IMR-90 (cell line): ENCODE measurements at regions not wholly inside any gene's neighbourhood (a gene's known extent, or its start where the extent isn't known, plus 50 kb on each side); places are given as distances from the start of the nearest gene placed in this dataset.

Experiments used
- ATAC-seq: fragments of 200-7000 bp; cut with Tn5 transposase; 2 replicates; pipeline ENCODE4 v1.9.1; 2020; ENCODE audit warnings: low read depth, mild to moderate bottlenecking, moderate library complexity
- BruUV-seq: library from RNA; stranded (reverse); fragments of 400-500 nt; replicated peaks from 2 replicates; lab custom pipeline; 2021; lab: Mats Ljungman, UMichigan
- CTCF ChIA-PET: fragments of 300-600 bp; formaldehyde crosslinking; extraction: SDS; loops from one replicate; lab custom pipeline; 2021; ENCODE audit warnings: antibody characterized with exemption; lab: Yijun Ruan, JAX
- POLR2A ChIA-PET: fragments of 300-600 bp; sonication (Branson Sonifier 250); formaldehyde crosslinking; loops from one replicate; lab custom pipeline; 2022; ENCODE audit warnings: antibody characterized with exemption; ENCODE audit not compliant: unreplicated experiment; lab: Charles Lee
- DNase-seq: peaks from one replicate; pipeline ENCODE4 v3.0.0; 2013
- H2AFZ ChIP-seq: replicated peaks from 2 replicates; pipeline ENCODE3; 2013; ENCODE audit warnings: low read length, mild to moderate bottlenecking; ENCODE audit not compliant: poor library complexity
- H2AK5ac ChIP-seq: 2 replicates; pipeline ENCODE4 v1.6.1; 2013; ENCODE audit warnings: low read depth, low read length, inconsistent platforms
- H2AK9ac ChIP-seq: replicated peaks from 2 replicates; pipeline ENCODE3; 2013; ENCODE audit warnings: mild to moderate bottlenecking, low read depth, low read length, moderate library complexity; ENCODE audit not compliant: poor library complexity
- H2BK120ac ChIP-seq: 2 replicates; pipeline ENCODE4 v1.6.1; 2013; ENCODE audit warnings: low read depth, low read length, inconsistent platforms
- H2BK15ac ChIP-seq: 3 replicates; pipeline ENCODE4 v1.6.1; 2013; ENCODE audit warnings: low read depth, low read length, inconsistent platforms
- H2BK20ac ChIP-seq: 2 replicates; pipeline ENCODE4 v1.6.1; 2013; ENCODE audit warnings: low read depth, mild to moderate bottlenecking, inconsistent platforms, low read length, moderate library complexity
- H2BK5ac ChIP-seq: 2 replicates; pipeline ENCODE4 v1.6.1; 2013; ENCODE audit warnings: mild to moderate bottlenecking, low read depth, low read length, inconsistent platforms; ENCODE audit not compliant: poor library complexity, severe bottlenecking
- H3K14ac ChIP-seq: replicated peaks from 2 replicates; pipeline ENCODE4 v1.6.1; 2013; ENCODE audit warnings: low read depth, low read length, inconsistent platforms
- H3K18ac ChIP-seq: 2 replicates; pipeline ENCODE4 v1.6.1; 2013; ENCODE audit warnings: low read depth, low read length, control low read depth
- H3K23ac ChIP-seq: 2 replicates; pipeline ENCODE4 v1.6.1; 2013; ENCODE audit warnings: low read depth, low read length, inconsistent platforms
- H3K27ac ChIP-seq: 2 replicates; pipeline ENCODE4 v1.5.1; 2013; ENCODE audit warnings: mild to moderate bottlenecking, control low read depth, low read length; ENCODE audit not compliant: insufficient read depth
- H3K27me3 ChIP-seq: 2 replicates; pipeline ENCODE4 v1.6.1; 2013; ENCODE audit warnings: low read length; ENCODE audit not compliant: control insufficient read depth, insufficient read depth
- H3K36me3 ChIP-seq: 2 replicates; pipeline ENCODE4 v1.6.1; 2013; ENCODE audit warnings: low read length, mixed read lengths; ENCODE audit not compliant: control insufficient read depth, insufficient read depth
- H3K4ac ChIP-seq: 2 replicates; pipeline ENCODE4 v1.6.1; 2013; ENCODE audit warnings: low read depth, low read length, inconsistent platforms
- H3K4me1 ChIP-seq: 2 replicates; pipeline ENCODE4 v1.6.1; 2013; ENCODE audit warnings: low read length, mixed read lengths; ENCODE audit not compliant: control insufficient read depth, insufficient read depth
- H3K4me2 ChIP-seq: 2 replicates; pipeline ENCODE4 v1.6.1; 2013; ENCODE audit warnings: low read depth, mild to moderate bottlenecking, control low read depth, low read length, moderate library complexity
- H3K4me3 ChIP-seq: 2 replicates; pipeline ENCODE4 v1.5.1; 2013; ENCODE audit warnings: low read depth, mild to moderate bottlenecking, control low read depth, low read length, moderate library complexity; ENCODE audit not compliant: insufficient read depth
- H3K56ac ChIP-seq: 2 replicates; pipeline ENCODE4 v1.6.1; 2013; ENCODE audit warnings: low read length, inconsistent platforms; ENCODE audit not compliant: insufficient read depth; ENCODE audit errors: extremely low read depth
- H3K79me1 ChIP-seq, 2 experiments: 2 replicates each; pipeline ENCODE4 v1.6.1; 2013; ENCODE audit warnings: low read length in 2 of 2, inconsistent platforms in 1 of 2, low read depth in 1 of 2
- H3K9ac ChIP-seq: 2 replicates; pipeline ENCODE4 v1.6.1; 2013; ENCODE audit warnings: low read depth, low read length, control low read depth
- H3K9me1 ChIP-seq: 2 replicates; pipeline ENCODE4 v1.6.1; 2013; ENCODE audit warnings: low read length, inconsistent platforms; ENCODE audit not compliant: insufficient read depth
- H3K9me3 ChIP-seq: 2 replicates; pipeline ENCODE4 v1.6.1; 2013; ENCODE audit warnings: low read length; ENCODE audit not compliant: control insufficient read depth, insufficient read depth
- H4K20me1 ChIP-seq: 2 replicates; pipeline ENCODE4 v1.6.1; 2013; ENCODE audit warnings: low read length, inconsistent platforms; ENCODE audit not compliant: insufficient read depth
- H4K5ac ChIP-seq: 2 replicates; pipeline ENCODE4 v1.6.1; 2013; ENCODE audit warnings: mild to moderate bottlenecking, low read depth, low read length, control low read depth
- H4K8ac ChIP-seq, 2 experiments: 2 replicates each; pipeline ENCODE4 v1.6.1; 2013; ENCODE audit warnings: low read depth in 2 of 2, low read length in 2 of 2, control low read depth in 1 of 2, inconsistent platforms in 1 of 2
- H4K91ac ChIP-seq: 2 replicates; pipeline ENCODE4 v1.6.1; 2013; ENCODE audit warnings: low read depth, low read length, inconsistent platforms; ENCODE audit not compliant: insufficient read depth
- BHLHE40 ChIP-seq: fragments of 150-350 bp; IDR thresholded peaks from 2 replicates; pipeline ENCODE4 v1.6.1; 2016; ENCODE audit warnings: mild to moderate bottlenecking, low read depth, low read length
- CEBPB ChIP-seq: IDR thresholded peaks from 2 replicates; pipeline ENCODE4 v1.6.1; 2012; ENCODE audit warnings: low read depth, low read length, improper control_type of control experiment
- FOS ChIP-seq: fragments of 150-350 bp; IDR thresholded peaks from 2 replicates; pipeline ENCODE4 v1.6.1; 2016; ENCODE audit warnings: low read depth, low read length
- MAFK ChIP-seq: IDR thresholded peaks from 2 replicates; pipeline ENCODE4 v1.6.1; 2012; ENCODE audit warnings: low read depth, low read length, improper control_type of control experiment
- MAZ ChIP-seq: IDR thresholded peaks from 2 replicates; pipeline ENCODE4 v1.6.1; 2012; ENCODE audit warnings: low read depth, mild to moderate bottlenecking, low read length, improper control_type of control experiment, moderate library complexity, borderline replicate concordance
- MXI1 ChIP-seq: IDR thresholded peaks from 2 replicates; pipeline ENCODE4 v1.6.1; 2012; ENCODE audit warnings: low read depth, mild to moderate bottlenecking, low read length, moderate library complexity, borderline replicate concordance
- NFE2L2 ChIP-seq: fragments of 150-350 bp; IDR thresholded peaks from 2 replicates; pipeline ENCODE4 v1.6.1; 2016; ENCODE audit warnings: low read depth, mild to moderate bottlenecking, low read length
- POLR2A ChIP-seq: IDR thresholded peaks from 2 replicates; pipeline ENCODE4 v1.6.1; 2012; ENCODE audit warnings: mild to moderate bottlenecking, low read depth, low read length
- RAD21 ChIP-seq: IDR thresholded peaks from 2 replicates; pipeline ENCODE4 v1.6.1; 2012; ENCODE audit warnings: low read length, improper control_type of control experiment
- RFX5 ChIP-seq: IDR thresholded peaks from 2 replicates; pipeline ENCODE4 v1.8.0; 2012; ENCODE audit warnings: low read depth, mild to moderate bottlenecking, low read length, moderate library complexity
- WGBS, 2 experiments: methylation state at CpG; one replicate each; pipeline versions ENCODE4 v1.1.5 to v1.1.7; 2013; ENCODE audit warnings: missing lambda C conversion rate in 2 of 2; ENCODE audit not compliant: insufficient read length in 1 of 2; ENCODE audit errors: extremely low coverage in 2 of 2; 5-methylcytosine and 5-hydroxymethylcytosine counted together
- dilution Hi-C: fragments of 300-500 bp; cut with HindIII; formaldehyde crosslinking; loops from one replicate; pipeline ENCODE4 v1.14.3; 2018; ENCODE audit warnings: low sequenced_read_pairs; ENCODE audit not compliant: unreplicated experiment
- in situ Hi-C: fragments of 300-500 bp; cut with MboI; formaldehyde crosslinking; loops from 3 replicates; pipeline ENCODE4 v1.14.3; 2019; ENCODE audit warnings: low sequenced_read_pairs, inconsistent platforms, mixed read lengths
- intact Hi-C: fragments of 100-400 bp; cut with micrococcal nuclease; formaldehyde crosslinking; loops from 2 replicates; pipeline ENCODE4 v1.10.0; 2022
- TF ChIP-seq, protein P1 (sequence below): fragments of 150-350 bp; IDR thresholded peaks from 2 replicates; pipeline ENCODE4 v1.6.1; 2017; ENCODE audit warnings: mild to moderate bottlenecking, antibody characterized with exemption, low read length, low read depth
- TF ChIP-seq, protein P2 (sequence below): conservative IDR thresholded peaks from 2 replicates; pipeline ENCODE4 v1.5.1; 2012; ENCODE audit warnings: mild to moderate bottlenecking, low read depth, low read length, improper control_type of control experiment

DNA sequence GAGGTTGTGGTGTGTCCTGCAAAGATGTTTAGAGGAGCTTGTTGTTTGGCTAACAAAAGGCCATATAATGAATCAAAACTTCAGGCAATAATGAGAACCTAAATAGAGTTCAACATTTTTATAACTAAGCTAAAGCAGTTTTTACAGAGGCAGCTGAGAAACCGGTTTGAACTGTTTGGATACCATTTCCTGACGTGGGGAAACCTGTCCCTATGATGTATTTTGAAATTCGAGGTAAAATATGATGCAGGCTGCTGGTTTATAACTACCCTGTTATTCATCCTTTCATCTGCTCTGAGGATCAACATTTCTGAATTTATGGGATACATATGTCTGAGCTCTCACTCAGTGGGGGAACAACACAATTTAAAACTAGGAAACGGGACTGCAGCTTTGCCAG, 289.5 kb upstream of the IRX2 start:
- no peak overlapping the region for H4K5ac ChIP-seq
- DNase-seq (no peak), ATAC-seq (no peak)
- no peak for TF ChIP-seq RAD21
- no peak for TF ChIP-seq POLR2A
- TF ChIP-seq RFX5: no peak
- TF ChIP-seq BHLHE40: no peak
- TF ChIP-seq, protein P1, sequence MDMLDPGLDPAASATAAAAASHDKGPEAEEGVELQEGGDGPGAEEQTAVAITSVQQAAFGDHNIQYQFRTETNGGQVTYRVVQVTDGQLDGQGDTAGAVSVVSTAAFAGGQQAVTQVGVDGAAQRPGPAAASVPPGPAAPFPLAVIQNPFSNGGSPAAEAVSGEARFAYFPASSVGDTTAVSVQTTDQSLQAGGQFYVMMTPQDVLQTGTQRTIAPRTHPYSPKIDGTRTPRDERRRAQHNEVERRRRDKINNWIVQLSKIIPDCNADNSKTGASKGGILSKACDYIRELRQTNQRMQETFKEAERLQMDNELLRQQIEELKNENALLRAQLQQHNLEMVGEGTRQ: no peak
- TF ChIP-seq NFE2L2: no peak
- TF ChIP-seq, protein P2, sequence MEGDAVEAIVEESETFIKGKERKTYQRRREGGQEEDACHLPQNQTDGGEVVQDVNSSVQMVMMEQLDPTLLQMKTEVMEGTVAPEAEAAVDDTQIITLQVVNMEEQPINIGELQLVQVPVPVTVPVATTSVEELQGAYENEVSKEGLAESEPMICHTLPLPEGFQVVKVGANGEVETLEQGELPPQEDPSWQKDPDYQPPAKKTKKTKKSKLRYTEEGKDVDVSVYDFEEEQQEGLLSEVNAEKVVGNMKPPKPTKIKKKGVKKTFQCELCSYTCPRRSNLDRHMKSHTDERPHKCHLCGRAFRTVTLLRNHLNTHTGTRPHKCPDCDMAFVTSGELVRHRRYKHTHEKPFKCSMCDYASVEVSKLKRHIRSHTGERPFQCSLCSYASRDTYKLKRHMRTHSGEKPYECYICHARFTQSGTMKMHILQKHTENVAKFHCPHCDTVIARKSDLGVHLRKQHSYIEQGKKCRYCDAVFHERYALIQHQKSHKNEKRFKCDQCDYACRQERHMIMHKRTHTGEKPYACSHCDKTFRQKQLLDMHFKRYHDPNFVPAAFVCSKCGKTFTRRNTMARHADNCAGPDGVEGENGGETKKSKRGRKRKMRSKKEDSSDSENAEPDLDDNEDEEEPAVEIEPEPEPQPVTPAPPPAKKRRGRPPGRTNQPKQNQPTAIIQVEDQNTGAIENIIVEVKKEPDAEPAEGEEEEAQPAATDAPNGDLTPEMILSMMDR: no peak
- TF ChIP-seq MAFK: no peak
- TF ChIP-seq MAZ: no peak
- no peak for TF ChIP-seq CEBPB
- TF ChIP-seq MXI1: no peak
- no peak for TF ChIP-seq FOS
- POLR2A ChIA-PET: no interaction called here
- H4K91ac ChIP-seq: no peak overlapping the region
- no peaks in the 10 kb centered on the region for H3K79me1 ChIP-seq
- H2AFZ ChIP-seq: no peak overlapping the region
- H3K18ac ChIP-seq: no peak overlapping the region
- no peak overlapping the region for H3K27ac ChIP-seq
- H3K4ac ChIP-seq: no peak overlapping the region
- in situ Hi-C loops: no loop called here
- H4K20me1 ChIP-seq: no peaks in the 10 kb centered on the region
- H2BK120ac ChIP-seq: no peak overlapping the region
- no peak overlapping the region for H3K56ac ChIP-seq
- H3K4me2 ChIP-seq: no peak overlapping the region
- CTCF ChIA-PET: no interaction called here
- BruUV-seq: no TSS peak
- H2BK5ac ChIP-seq: no peak overlapping the region
- H3K36me3 ChIP-seq: no peaks in the 10 kb centered on the region
- H3K4me1 ChIP-seq: no peaks in the 10 kb centered on the region
- no peak overlapping the region for H2AK5ac ChIP-seq
- dilution Hi-C loops: no loop called here
- no peak overlapping the region for H2BK20ac ChIP-seq
- H2BK15ac ChIP-seq: no peak overlapping the region
- no peaks in the 10 kb centered on the region for H3K27me3 ChIP-seq
- H3K4me3 ChIP-seq: no peak overlapping the region
- no peak overlapping the region for H3K23ac ChIP-seq
- H3K9me3 ChIP-seq: peaks cover 14% of the 10 kb centered on the region
- no CpG with 5 or more reads among the region's 4 CpGs for WGBS, 2 experiments
- no peaks in the 10 kb centered on the region for H3K9me1 ChIP-seq
- H2AK9ac ChIP-seq: no peak overlapping the region
- H3K14ac ChIP-seq: no peak overlapping the region
- H3K9ac ChIP-seq: no peak overlapping the region
- intact Hi-C loops: no loop called here
- no peak overlapping the region for H4K8ac ChIP-seq
